ENCODE measurements at regions not wholly inside any gene's neighbourhood (a gene's known extent, or its start where the extent isn't known, plus 50 kb on each side); places are given as distances from the start of the nearest gene placed in this dataset.
"Not testable (repeated sequence)": the region's sequence is repeated elsewhere in the genome, so short reads cannot be mapped to it uniquely, and the experiment has no call there.

DNA sequence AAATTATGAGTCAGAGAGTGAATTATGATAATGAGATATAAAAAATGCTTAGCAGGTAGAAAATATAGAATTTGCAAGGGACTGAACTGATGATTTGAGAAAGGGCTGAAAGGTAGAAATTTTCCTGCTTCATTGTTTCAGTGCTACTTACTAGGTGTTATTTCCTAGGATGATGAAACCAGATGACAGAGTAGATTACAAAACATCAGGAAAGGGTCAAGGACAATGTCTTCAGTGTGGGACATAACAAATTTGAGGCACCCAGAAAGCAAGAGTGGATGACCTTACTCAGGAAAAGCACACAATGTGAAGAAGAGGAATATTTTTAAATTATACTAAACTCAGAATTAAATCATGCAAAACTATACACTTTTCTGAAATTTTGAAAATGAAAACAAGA, 102.1 kb downstream of the SHCBP1 start:
- H3K27ac Mint-ChIP-seq: no peak overlapping the region
- H3K4me3 Mint-ChIP-seq: no peak overlapping the region
- H3K9me3 Mint-ChIP-seq: peaks cover 0 to 10% (median 10%) of the 10 kb centered on the region in 3 donors
- no peaks in the 10 kb centered on the region for H3K4me1 Mint-ChIP-seq
- no peaks in the 10 kb centered on the region for H3K27me3 Mint-ChIP-seq
- no peaks in the 10 kb centered on the region for H3K36me3 Mint-ChIP-seq

GRCh38 chr16:46496701-46497100, 124.5 kb downstream of the SHCBP1 start:
- peaks cover 0 to 4% (median 0%) of the 10 kb centered on the region in 3 donors for H3K9me3 Mint-ChIP-seq
- H3K27me3 Mint-ChIP-seq: no peaks in the 10 kb centered on the region
- H3K27ac Mint-ChIP-seq: no peak overlapping the region
- no peak overlapping the region for H3K4me3 Mint-ChIP-seq
- H3K4me1 Mint-ChIP-seq: no peaks in the 10 kb centered on the region
- no peaks in the 10 kb centered on the region for H3K36me3 Mint-ChIP-seq

- H3K4me3 Mint-ChIP-seq: no peak overlapping the region
- peaks cover 2% of the 10 kb centered on the region for H3K36me3 Mint-ChIP-seq
- H3K4me1 Mint-ChIP-seq: no peaks in the 10 kb centered on the region
- no peaks in the 10 kb centered on the region for H3K27me3 Mint-ChIP-seq
- no peak overlapping the region for H3K27ac Mint-ChIP-seq
- H3K9me3 Mint-ChIP-seq: peaks cover 4 to 13% (median 6%) of the 10 kb centered on the region in 3 donors
Measured at GRCh38 chr16:46482895-46483294, 138.3 kb downstream of the SHCBP1 start.

GRCh38 chr16:46466239-46466638, 154.9 kb downstream of the SHCBP1 start:
- H3K9me3 Mint-ChIP-seq: peaks cover 6 to 16% (median 8%) of the 10 kb centered on the region in 3 donors
- H3K27me3 Mint-ChIP-seq: no peaks in the 10 kb centered on the region

DNA sequence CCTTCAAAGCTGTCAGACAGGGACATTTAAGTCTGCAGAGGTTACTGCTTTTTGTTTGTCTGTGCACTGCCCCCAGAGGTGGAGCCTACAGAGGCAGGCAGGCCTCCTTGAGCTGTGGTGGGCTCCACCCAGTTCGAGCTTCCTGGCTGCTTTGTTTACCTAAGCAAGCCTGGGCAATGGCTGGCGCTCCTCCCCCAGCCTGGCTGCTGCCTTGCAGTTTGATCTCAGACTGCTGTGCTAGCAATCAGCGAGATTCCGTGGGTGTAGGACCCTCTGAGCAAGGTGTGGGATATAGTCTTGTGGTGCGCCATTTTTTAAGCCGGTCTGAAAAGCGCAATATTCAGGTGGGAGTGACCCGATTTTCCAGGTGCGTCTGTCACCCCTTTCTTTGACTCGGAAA, 166.4 kb downstream of the SHCBP1 start:
- H3K36me3 Mint-ChIP-seq, H3K4me3 Mint-ChIP-seq, H3K27me3 Mint-ChIP-seq, H3K4me1 Mint-ChIP-seq, H3K9me3 Mint-ChIP-seq, H3K27ac Mint-ChIP-seq: not testable (repeated sequence)

More at GRCh38 chr16:46466239-46466638, 154.9 kb downstream of the SHCBP1 start:
- no peaks in the 10 kb centered on the region for H3K4me1 Mint-ChIP-seq
- H3K4me3 Mint-ChIP-seq: no peak overlapping the region
- no peak overlapping the region for H3K27ac Mint-ChIP-seq
- no peaks in the 10 kb centered on the region for H3K36me3 Mint-ChIP-seq

- peaks cover 5% of the 10 kb centered on the region for H3K27me3 Mint-ChIP-seq
- H3K36me3 Mint-ChIP-seq: no peaks in the 10 kb centered on the region
- no peak overlapping the region for H3K27ac Mint-ChIP-seq
- H3K4me3 Mint-ChIP-seq: no peak overlapping the region
- peaks cover 3 to 10% (median 8%) of the 10 kb centered on the region in 3 donors for H3K9me3 Mint-ChIP-seq
- H3K4me1 Mint-ChIP-seq: no peaks in the 10 kb centered on the region
Measured at GRCh38 chr16:46428108-46429061, 192.8 kb downstream of the SHCBP1 start.

- Mint-ChIP-seq H3K27ac (no peak overlapping the region), H3K4me3 (no peak overlapping the region), H3K27me3 (peaks cover 5% of the 10 kb centered on the region), H3K36me3 (no peaks in the 10 kb centered on the region), H3K4me1 (no peaks in the 10 kb centered on the region), H3K9me3 (peaks cover 2 to 9% (median 3%) of the 10 kb centered on the region in 3 donors)
Measured at GRCh38 chr16:46427340-46428107, 193.7 kb downstream of the SHCBP1 start.

GRCh38 chr16:46426336-46426735, 194.8 kb downstream of the SHCBP1 start:
- Mint-ChIP-seq H3K4me3 (no peak overlapping the region), H3K36me3 (no peaks in the 10 kb centered on the region), H3K27ac (no peak overlapping the region), H3K9me3 (peaks cover 5 to 9% (median 5%) of the 10 kb centered on the region in 3 donors), H3K27me3 (peaks cover 5% of the 10 kb centered on the region), H3K4me1 (no peaks in the 10 kb centered on the region)

DNA sequence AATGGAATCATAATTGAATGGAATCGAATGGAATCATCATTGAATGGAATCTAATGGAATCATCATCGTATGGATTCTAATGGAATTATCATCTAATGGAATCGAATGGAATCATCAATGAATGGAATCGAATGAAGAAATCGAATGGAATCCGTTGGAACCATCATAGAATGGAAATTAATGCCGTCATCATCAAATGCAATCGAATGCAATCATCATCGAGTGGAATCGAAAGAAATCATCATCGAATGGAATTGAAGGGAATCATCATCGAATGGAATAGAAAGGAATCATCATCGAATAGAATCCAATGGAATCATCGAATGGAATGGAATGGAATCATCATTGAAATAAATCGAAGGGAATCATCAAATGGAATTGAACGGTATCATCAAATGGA, 217.2 kb downstream of the SHCBP1 start:
- Mint-ChIP-seq H3K4me3 (no peak overlapping the region), H3K27ac (no peak overlapping the region), H3K36me3 (no peaks in the 10 kb centered on the region), H3K4me1 (no peaks in the 10 kb centered on the region), H3K27me3 (no peaks in the 10 kb centered on the region), H3K9me3 (peaks cover 0 to 9% (median 6%) of the 10 kb centered on the region in 3 donors)

DNA sequence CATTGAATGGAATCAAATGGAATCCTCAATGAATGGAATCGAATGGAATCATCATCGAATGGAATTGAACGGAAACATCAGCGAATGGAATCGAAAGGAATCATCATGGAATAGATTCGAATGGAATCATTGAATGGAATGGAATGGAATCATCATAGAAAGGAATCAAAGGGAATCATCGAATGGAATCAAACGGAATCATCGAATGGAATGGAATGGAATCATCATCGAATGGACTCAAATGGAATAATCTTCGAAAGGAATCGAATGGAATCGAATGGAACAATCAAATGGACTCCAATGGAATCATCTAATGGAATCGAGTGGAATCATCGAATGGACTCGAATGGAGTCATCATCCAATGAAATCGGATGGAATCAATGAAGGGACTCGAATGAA, 222.6 kb downstream of the SHCBP1 start:
- not testable (repeated sequence) for H3K4me3 Mint-ChIP-seq, H3K4me1 Mint-ChIP-seq, H3K36me3 Mint-ChIP-seq, H3K27ac Mint-ChIP-seq, H3K9me3 Mint-ChIP-seq, H3K27me3 Mint-ChIP-seq

DNA sequence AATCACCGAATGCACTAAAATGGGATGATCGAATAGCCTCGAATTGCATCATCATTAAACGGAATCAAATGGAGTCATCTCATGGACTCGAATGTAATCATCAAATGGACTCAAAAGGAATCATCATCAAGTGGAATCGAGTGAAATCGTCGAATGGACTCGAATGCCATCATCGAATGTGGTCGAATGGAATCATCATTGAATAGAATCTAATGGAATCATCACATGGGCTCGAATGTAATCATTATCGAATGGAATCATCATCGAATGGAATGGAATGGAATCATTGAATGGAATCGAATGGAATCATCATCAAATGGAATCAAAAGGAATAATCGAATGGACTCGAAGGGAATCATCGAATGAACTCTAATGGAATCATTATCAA, 224.3 kb downstream of the SHCBP1 start:
- not testable (repeated sequence) for H3K4me3 Mint-ChIP-seq, H3K9me3 Mint-ChIP-seq, H3K4me1 Mint-ChIP-seq, H3K27ac Mint-ChIP-seq, H3K27me3 Mint-ChIP-seq, H3K36me3 Mint-ChIP-seq

GRCh38 chr16:46396131-46396882, 224.9 kb downstream of the SHCBP1 start:
- H3K36me3 Mint-ChIP-seq: not testable (repeated sequence)

DNA sequence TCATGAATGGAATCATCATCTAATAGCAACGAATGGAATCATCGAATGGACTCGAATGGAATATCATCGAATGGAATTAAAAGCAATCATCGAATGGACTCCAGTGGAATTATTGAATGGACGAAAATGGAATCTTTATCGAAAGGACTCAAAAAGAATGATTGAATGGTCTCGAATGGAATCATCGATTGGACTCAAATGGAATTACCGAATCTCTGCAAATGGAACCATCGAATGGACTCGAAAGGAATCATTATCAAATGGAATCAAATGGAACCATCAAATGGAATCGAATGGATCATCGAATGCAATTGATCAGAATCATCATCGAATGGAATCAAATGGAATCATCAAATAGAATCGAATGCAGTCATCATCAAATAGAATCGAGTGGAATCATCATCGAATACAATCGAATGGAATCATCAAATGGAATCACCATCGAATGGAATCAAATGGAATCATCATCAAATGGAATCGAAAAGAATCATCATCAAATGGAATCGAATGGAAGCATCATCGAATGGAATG, 225.7 kb downstream of the SHCBP1 start:
- H3K27me3 Mint-ChIP-seq, H3K4me3 Mint-ChIP-seq, H3K36me3 Mint-ChIP-seq, H3K4me1 Mint-ChIP-seq, H3K27ac Mint-ChIP-seq: not testable (repeated sequence)
- peaks cover 6 to 11% (median 10%) of the 10 kb centered on the region in 3 donors for H3K9me3 Mint-ChIP-seq

More at GRCh38 chr16:46396131-46396882, 224.9 kb downstream of the SHCBP1 start:
- not testable (repeated sequence) for H3K9me3 Mint-ChIP-seq, H3K27me3 Mint-ChIP-seq, H3K4me3 Mint-ChIP-seq, H3K4me1 Mint-ChIP-seq, H3K27ac Mint-ChIP-seq

- peaks cover 6 to 11% (median 10%) of the 10 kb centered on the region in 3 donors for H3K9me3 Mint-ChIP-seq
- not testable (repeated sequence) for H3K27me3 Mint-ChIP-seq, H3K27ac Mint-ChIP-seq, H3K4me1 Mint-ChIP-seq, H3K36me3 Mint-ChIP-seq, H3K4me3 Mint-ChIP-seq
Measured at GRCh38 chr16:46394963-46395362, 226.2 kb downstream of the SHCBP1 start.

DNA sequence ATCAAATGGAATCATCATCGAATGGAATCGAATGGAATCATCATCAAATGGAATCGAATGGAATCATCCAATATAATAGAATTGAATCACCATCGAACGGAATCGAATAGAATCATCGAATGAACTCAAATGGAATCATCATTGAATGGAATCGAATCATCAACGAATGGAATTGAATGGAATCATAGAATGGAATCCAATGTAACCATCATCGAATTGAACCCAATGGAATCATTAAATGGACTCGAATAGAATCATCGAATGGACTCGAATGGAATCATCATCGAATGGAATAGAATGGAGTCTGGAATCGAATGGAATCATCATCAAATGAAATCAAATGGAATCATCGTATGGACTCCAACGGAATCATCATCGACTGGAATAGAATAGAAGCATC, 227.0 kb downstream of the SHCBP1 start:
- not testable (repeated sequence) for H3K36me3 Mint-ChIP-seq, H3K4me3 Mint-ChIP-seq, H3K27me3 Mint-ChIP-seq, H3K27ac Mint-ChIP-seq, H3K4me1 Mint-ChIP-seq
- H3K9me3 Mint-ChIP-seq: peaks cover 6 to 11% (median 10%) of the 10 kb centered on the region in 3 donors
